ENCODE measurements at regions not wholly inside any gene's neighbourhood (a gene's known extent, or its start where the extent isn't known, plus 50 kb on each side); places are given as distances from the start of the nearest gene placed in this dataset.
"Not testable (repeated sequence)": the region's sequence is repeated elsewhere in the genome, so short reads cannot be mapped to it uniquely, and the experiment has no call there.

DNA sequence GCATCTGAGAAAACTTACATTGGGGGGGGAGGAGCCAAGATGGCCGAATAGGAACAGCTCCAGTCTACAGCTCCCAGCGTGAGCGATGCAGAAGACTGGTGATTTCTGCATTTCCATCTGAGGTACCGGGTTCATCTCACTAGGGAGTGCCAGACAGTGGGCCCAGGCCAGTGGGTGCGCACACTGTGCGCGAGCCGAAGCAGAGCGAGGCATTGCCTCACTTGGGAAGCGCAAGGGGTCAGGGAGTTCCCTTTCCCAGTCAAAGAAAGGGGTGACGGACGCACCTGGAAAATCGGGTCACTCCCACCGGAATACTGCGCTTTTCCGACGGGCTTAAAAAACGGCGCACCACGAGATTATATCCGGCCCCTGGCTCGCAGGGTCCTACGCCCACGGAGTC lies 604.1 kb downstream of the TFAP2A start:
- DNase-seq (ENCODE audit: low spot score), result not testable (repeated sequence)

DNA sequence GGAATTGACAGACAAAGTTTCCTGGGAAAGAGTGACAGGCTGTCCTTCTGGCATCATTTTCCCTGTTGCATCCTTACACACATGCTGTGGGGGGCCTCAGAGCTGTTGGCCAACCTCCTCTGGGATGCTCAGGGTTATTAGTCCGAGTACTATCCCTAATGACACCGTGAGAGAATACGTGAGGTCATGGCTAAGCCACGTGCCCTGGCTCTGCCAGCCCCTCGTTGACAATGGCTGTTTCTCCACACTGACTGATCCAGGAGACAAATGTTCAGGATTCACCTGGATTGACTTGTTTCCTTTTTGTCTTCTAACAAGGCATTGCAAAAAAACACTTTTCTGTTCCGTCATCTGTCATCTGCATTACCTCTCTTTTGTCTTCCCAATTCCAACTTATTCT lies 604.6 kb downstream of the TFAP2A start:
- DNase-seq (ENCODE audit: low spot score), result no peak

DNA sequence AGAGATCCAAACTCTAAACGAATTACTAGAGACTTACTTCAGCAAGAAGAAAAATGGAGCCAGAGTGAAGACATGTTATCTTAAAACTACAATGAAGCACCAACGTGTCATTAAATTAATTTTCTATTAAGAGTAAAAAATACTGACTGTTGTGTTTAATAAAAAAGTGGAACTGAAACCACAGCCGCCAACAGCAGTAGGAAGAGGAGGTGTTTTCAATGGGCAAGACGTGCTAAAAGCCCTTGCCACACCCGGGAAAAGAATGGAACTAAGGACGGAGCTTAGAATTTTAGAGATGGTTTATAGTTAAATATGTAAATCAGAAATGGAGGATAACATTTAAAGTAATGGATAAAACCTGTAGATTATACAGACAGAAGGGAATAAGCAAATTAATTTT lies 608.7 kb downstream of the TFAP2A start:
- DNase-seq (ENCODE audit: low spot score), result no peak

- no peak for DNase-seq (ENCODE audit: low spot score)
These were observed 613.6 kb downstream of the TFAP2A start for GRCh38 chr6:9801249-9801754.

- no peak for DNase-seq (ENCODE audit: low spot score)
These were observed 615.3 kb downstream of the TFAP2A start for GRCh38 chr6:9799582-9799981.

- no peak for DNase-seq (ENCODE audit: low spot score)
These were observed 618.0 kb downstream of the TFAP2A start for GRCh38 chr6:9796827-9797226.

DNA sequence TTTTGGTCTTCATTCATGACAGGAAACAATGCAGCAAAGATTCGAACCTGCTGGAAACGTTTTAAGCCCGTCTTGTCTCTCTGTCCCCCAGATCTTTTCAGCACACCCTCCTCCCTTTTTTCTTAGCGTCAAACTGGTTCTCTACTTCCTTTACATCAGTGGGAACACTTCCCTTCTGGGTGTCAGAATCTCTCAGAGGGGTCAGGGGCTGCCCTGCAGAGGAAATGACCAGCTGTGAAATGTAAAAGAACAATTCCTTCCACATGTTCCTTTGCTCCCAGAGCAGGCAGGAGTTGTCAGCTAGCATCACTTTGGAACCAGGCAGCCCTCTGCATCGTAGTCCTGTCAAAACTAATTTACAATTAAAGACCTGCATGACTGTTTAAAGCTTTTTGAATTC lies 619.0 kb downstream of the TFAP2A start:
- no peak for DNase-seq (ENCODE audit: low spot score)

DNA sequence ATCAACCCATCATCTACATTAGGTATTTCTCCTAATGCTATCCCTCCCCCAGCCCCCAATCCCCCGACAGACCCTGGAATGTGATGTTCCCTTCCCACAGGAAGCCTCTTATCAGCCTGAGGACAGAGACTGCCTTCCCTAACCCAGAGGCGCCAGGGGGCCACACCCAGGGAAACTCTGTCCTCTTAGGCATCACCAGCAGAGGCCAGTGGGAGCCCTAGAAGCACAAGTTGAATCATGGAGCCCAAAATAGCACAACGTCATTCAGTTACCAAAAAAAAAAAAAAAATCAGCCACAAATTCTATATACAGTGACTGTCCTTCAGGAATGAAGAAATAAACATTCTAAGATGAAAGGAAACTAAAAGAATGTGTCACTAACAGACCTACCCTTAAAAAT lies 625.7 kb downstream of the TFAP2A start:
- DNase-seq (ENCODE audit: low spot score), result no peak

DNA sequence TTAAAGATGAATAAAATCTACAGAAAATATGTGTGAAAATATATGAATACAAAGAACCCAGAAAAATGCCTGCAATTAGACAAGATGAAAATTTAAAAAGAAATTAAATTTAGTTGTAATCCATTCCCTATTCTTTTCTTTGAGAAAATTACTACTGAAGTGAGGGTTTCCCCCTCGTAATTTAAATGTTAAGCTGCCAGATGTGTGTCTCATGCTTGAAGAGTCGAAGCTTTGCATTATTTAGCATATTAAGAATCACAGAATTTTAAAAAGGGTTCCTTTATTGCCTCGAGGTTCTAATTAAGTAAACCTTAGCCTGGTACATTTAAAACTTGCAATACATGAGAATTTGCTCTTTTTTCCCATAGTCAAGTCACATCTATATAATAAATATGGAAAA lies 630.1 kb downstream of the TFAP2A start:
- no peak for DNase-seq (ENCODE audit: low spot score)

DNA sequence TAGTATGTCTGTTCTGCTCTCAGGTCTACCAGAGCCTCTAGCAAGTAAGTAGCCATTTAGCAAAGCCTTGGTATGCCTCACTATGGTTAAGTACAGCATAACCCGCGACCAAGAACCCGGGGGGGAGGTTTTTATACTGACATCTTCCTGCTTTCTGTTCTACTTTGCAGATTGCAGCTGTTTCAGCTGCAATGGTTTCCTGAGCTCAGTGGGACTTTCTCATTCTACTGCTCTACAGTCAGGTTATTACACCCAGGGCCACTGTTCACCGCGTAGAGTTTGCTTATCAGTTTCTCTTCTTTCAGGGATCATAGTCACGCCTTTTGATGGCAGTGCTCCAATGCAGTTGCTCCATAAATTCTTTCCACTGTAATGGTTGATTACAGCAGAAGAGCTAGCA lies 631.3 kb downstream of the TFAP2A start:
- DNase-seq (ENCODE audit: low spot score), result no peak

DNA sequence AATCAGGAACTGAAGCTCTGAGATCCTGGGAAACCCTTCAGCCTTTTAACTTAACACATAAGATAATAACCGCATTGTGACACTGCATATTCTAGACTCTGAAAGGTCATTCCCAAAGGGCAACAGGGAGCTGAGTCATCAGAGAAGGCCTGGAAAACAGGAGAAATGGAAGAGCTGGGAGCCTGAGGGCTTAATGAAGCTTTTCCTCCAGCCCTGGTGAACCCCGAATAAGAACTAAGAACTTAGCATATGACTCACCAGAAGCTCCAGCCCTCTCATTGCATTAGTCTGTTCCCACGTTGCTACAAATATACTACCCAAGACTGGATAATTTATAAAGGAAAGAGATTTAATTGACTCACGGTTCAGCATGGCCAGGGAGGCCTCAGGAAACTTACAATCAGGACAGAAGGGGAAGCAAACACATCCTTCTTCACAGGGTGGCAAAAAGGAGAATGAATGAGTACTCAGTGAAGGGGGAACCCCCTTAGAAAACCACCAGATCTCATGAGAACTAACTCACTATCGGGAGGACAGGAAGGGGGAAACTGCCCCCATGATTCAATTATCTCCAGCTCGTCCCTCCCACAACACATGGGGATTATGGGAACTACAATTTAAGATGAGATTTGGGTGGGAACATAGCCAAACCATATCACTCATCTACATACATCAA lies 648.5 kb downstream of the TFAP2A start:
- no peak for DNase-seq (ENCODE audit: low spot score)

GRCh38 chr6:9761220-9761619 lies 653.7 kb downstream of the TFAP2A start:
- DNase-seq (ENCODE audit: low spot score), result no peak

- DNase-seq (ENCODE audit: low spot score), result no peak
These were observed 660.4 kb downstream of the TFAP2A start for GRCh38 chr6:9754515-9754914.

GRCh38 chr6:9745966-9746365 lies 668.9 kb downstream of the TFAP2A start:
- no peak for DNase-seq (ENCODE audit: low spot score)

GRCh38 chr6:9745476-9745875 lies 669.4 kb downstream of the TFAP2A start:
- no peak for DNase-seq (ENCODE audit: low spot score)

DNA sequence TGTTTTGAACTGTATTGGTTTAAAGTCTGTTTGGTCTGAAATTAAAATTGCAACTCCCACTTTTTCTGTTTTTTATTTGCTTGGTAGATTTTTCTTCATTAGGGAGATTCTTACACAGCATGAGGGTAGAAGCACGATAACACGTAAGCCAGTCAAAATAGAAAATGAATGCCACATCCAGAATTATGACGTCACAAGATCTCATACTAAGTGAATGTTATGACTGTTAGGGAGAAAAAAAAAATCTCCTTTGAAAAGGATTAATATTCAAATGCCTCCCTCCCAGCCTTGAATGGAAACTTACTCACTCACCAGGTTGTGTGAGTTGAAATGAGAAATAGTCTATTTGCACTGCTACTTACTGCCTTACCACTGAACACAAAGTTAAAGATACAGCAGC lies 670.8 kb downstream of the TFAP2A start:
- DNase-seq (ENCODE audit: low spot score), result no peak

- DNase-seq (ENCODE audit: low spot score), result no peak
These were observed 682.8 kb downstream of the TFAP2A start for GRCh38 chr6:9732056-9732455.

- DNase-seq (ENCODE audit: low spot score), result not testable (repeated sequence)
These were observed 689.1 kb downstream of the TFAP2A start for GRCh38 chr6:9725776-9726175.

GRCh38 chr6:9717568-9717967 lies 697.3 kb downstream of the TFAP2A start:
- DNase-seq (ENCODE audit: low spot score), result no peak

- no peak for DNase-seq (ENCODE audit: low spot score)
These were observed 703.5 kb downstream of the TFAP2A start for GRCh38 chr6:9711365-9711764.

DNA sequence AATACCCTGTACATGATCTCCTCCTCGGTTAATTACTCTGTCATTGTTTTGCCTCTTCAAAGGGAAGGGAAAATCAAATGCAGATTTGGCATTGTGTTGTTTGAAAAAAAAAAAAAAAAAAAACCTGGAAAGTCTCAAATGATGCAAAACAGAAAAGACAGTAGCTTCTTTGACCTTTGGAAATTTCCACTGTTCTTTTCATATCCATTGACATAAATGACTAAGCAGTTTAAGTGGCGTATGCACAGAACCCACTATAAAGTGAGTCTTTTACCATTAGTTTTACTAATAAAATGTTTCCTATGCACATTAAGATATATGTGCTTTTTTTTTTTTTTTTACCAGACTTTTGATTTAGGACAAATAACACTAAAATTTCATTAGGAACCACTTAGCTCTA lies 704.3 kb downstream of the TFAP2A start:
- DNase-seq (ENCODE audit: low spot score), result no peak

DNA sequence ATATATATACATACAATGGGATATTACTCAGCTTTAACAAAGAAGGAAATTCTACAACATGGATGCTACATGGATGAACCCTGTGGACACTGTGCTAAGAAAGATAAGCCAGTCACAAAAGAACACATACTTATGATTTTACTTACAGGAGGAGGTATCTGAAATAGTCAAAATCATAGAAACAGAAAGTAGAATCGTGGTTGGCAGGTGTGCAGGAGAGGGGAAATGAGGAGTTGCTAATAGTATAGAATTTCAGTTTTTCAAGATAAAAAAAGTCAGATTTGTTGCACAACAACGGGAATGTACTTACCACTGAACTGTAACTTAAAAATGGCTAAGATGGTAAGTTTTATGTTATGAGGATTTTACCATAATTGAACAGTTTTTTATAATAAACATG lies 706.3 kb downstream of the TFAP2A start:
- no peak for DNase-seq (ENCODE audit: low spot score)

DNA sequence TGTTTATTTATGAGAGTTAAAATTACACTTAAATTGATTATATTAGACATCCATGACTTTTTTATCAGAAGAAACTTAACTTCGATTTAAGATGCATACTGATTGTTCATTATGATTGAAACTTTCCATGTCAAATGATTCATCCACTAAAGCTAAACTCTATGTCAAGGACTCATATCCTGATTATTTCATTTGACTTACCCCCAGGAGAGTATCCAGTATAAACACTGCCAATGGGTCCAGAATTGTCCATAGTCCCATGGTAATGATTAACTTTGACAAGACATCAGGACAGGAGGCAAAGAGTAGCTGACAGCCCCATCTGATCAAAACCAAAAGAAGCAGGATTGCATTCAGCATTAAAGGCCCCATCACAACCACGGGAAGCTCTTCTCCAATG lies 709.9 kb downstream of the TFAP2A start:
- DNase-seq (ENCODE audit: low spot score), result no peak

DNA sequence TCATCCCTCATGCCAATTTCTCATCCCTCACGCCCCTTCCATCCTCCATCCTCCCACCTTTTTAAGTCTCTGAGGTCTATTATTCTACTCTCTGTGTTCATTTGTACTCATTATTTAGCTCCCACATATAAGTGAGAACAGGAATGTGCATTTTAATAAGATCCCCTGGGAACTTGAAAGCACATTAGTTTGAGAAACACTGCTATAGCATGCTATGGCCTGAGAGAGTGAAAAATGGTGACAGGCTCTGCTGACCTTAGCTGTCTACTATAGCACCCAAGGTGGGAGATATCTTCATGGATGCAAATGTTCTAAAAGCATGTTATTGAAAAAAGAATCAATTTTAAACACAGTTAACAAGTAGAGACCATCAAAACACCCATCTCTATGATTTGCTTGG lies 712.0 kb downstream of the TFAP2A start:
- no peak for DNase-seq (ENCODE audit: low spot score)

DNA sequence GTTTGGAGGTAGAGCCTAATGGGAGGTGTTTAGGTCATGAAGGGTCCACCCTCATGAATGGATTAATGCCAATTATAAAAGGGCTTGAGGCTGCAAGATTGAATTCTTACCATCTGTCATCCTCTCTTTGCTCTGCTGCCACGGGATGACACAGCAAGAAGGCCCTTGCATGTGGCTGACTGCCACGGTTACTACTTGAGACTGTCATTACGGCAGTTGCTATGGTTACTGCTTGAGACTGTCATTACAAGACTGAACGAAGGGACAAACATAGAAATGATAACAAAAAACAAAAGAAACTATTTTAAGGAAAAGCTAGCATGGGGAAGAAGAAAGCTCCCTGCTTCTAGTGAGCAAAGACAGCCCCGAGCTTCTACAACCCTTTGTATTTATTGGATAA lies 715.0 kb downstream of the TFAP2A start:
- DNase-seq (ENCODE audit: low spot score), result no peak

Measured in D341Med (cell line).